Lower leg skin (tissue), 3 donors: ENCODE measurements at regions not wholly inside any gene's neighbourhood (a gene's known extent, or its start where the extent isn't known, plus 50 kb on each side); places are given as distances from the start of the nearest gene placed in this dataset.
"Not testable (repeated sequence)": the region's sequence is repeated elsewhere in the genome, so short reads cannot be mapped to it uniquely, and the experiment has no call there.

Source experiments
- CTCF ChIP-seq, 3 donors: fragments of 450-650 bp; IDR thresholded peaks; one replicate each; pipeline ENCODE4 v1.5.1; 2016; ENCODE audit warnings: antibody characterized with exemption in 3 of 3, mild to moderate bottlenecking in 3 of 3, moderate library complexity in 2 of 3
- POLR2A ChIP-seq, 2 donors: fragments of 450-650 bp; IDR thresholded peaks; one replicate each; pipeline ENCODE4 v1.6.1; 2016 to 2017; ENCODE audit warnings: antibody characterized with exemption in 2 of 2, mild to moderate bottlenecking in 1 of 2, moderate library complexity in 1 of 2

DNA sequence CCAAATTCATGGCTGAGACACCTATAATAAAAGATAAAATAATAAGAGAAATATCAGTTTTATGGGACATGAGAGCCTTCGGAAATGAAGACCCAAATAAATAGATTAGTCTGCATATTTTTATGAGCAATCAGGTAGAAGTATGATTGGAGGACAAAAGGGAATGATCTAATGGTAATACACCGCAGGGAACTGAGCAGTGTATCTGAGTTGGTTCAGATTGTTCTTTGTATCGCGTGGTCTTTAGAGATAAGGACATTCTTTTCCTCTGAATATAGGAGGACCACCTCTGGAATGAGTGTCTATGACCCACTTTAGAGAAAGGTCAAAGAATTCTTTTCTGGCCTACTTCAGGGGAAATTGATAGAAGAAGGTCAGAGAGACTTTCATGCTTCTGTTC is 801.8 kb upstream of the CHD1 start:
- not testable (repeated sequence) for TF ChIP-seq CTCF, POLR2A (IDR thresholded peaks at IDR 0.05)
